22Rv1 (cell line): ENCODE measurements at regions not wholly inside any gene's neighbourhood (a gene's known extent, or its start where the extent isn't known, plus 50 kb on each side); places are given as distances from the start of the nearest gene placed in this dataset.

Experiments
- H3K27ac ChIP-seq: fragments of 450-650 bp; 2 replicates; pipeline ENCODE4 v1.5.1; 2017
- CTCF ChIP-seq: fragments of 450-650 bp; IDR thresholded peaks from 2 replicates; pipeline ENCODE4 v1.5.1; 2017; ENCODE audit warnings: mild to moderate bottlenecking
- ZFX ChIP-seq: fragments of 450-650 bp; IDR thresholded peaks from 2 replicates; pipeline ENCODE4 v1.6.1; 2017; ENCODE audit warnings: antibody characterized with exemption, borderline replicate concordance

DNA sequence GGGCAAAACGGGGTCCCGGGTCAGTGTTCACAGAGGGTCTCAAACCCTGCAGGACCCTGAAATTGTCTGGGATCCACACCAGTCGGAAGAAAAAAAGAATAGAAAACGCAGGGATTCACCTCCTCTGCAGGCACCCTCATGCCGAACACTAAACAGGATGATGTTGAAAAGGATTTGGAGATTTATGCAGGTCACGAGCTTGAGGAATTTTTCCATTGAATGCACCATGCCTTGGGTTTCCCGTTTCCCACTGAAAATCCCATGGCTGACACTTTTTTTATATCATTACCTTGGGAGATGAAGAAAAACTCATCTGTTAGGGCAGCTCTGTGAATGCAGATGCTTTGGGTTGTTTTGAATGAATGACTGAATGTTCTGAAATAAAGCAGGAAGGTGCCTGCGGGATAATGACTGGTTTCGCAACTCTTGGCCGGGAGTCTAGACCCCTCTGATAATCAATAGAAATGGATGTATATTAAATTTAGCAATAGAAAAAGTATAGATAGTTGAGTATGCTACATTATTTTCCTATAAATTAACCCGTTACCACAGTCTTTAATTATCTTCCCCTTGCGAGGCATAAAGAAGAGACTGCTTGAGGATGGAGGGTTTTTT is 147.5 kb upstream of the AFDN start:
- no peak overlapping the region for H3K27ac ChIP-seq
- TF ChIP-seq ZFX (no peak), CTCF (no peak)

DNA sequence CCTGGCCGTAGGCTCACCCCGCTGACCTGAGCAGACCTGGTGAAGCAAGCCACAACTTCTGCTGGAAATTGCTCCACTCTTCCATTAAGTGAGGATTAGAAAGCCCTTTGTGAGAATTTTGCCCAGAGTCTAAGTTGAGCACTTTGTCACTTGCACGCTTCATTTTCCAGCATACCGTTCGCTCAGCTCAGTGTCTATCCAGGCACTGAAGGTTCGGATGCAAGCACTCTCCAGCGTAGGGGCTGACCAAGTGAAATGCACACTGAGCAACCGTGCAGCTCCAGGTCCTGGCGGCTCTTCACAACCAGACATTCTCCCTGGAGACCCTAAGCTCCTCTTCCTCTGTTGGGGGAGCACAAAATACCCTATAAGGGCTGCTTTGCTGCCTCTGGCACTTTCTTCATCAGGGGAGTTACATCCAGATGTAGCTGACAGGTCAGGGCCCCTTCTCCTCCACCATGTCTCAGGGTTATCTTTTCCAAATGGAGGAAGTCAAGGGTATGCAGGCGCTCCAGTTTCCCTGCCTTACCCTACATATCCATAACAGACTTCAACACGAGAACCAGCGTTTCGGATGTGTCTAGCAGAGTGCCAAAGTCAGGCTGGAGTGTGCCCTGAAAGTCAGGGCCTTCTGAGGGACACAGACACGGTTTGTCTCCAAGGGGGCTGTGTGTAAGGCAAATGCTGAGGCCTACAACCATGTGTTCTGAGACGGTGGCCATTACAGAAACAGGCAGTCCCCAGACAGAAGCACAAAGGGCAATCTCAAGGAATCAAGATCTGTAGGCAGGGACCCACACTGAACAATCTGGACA is 146.7 kb upstream of the AFDN start:
- no peak for TF ChIP-seq ZFX
- no peak for TF ChIP-seq CTCF

GRCh38 chr6:167680605-167681149 is 146.0 kb upstream of the AFDN start:
- no peak for TF ChIP-seq ZFX
- TF ChIP-seq CTCF = no peak
- H3K27ac ChIP-seq = no peak overlapping the region

More for the DNA sequence above, 146.7 kb upstream of the AFDN start:
- H3K27ac ChIP-seq = no peak overlapping the region

DNA sequence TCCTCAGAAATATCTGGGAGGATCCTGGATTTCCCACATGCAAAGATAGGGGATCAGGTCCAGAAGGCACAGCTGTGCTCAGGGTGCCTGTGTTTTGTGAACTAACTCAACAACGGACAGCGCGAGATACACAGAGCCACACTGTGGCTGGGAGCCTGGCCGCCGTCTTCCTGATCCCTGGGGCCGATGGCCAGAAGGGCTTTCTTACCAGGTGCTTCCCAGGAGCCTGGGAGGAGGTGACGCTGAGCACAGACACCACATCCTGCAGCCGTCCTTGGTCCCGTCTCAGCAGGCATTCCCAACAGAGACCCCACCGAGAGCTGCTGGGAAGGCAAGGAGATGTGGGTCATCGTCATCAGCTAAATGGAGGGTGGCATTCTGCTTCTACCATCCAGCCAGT is 144.6 kb upstream of the AFDN start:
- H3K27ac ChIP-seq = no peak overlapping the region

DNA sequence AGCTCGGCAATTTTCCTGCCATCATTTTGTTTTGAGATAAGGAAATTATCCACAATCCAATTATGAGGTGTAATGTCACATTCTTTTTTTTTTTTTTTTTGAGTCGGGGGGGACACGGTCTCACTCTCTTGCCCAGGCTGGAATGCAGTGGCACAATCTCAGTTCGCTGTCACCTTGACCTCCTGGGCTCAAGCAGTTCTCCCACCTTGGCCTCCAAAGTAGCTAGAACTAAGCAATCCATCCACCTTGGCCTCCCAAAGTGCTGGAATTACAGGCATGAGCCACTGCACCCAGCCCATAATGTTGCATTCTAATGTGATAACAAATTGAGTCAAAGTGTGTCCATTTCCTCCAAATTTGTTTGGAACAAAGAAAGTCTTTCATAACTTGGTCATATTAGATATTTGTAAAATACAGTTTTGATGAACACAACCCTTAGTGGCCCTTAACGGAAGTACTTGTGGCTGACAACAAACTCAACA is 144.1 kb upstream of the AFDN start:
- H3K27ac ChIP-seq = 0 out of 2 replicates have a peak overlapping the region, but pooled peaks have one; percentile 12
- TF ChIP-seq ZFX = no peak
- TF ChIP-seq CTCF = no peak

More for the DNA sequence above, 144.6 kb upstream of the AFDN start:
- TF ChIP-seq ZFX (no peak), CTCF (no peak)

DNA sequence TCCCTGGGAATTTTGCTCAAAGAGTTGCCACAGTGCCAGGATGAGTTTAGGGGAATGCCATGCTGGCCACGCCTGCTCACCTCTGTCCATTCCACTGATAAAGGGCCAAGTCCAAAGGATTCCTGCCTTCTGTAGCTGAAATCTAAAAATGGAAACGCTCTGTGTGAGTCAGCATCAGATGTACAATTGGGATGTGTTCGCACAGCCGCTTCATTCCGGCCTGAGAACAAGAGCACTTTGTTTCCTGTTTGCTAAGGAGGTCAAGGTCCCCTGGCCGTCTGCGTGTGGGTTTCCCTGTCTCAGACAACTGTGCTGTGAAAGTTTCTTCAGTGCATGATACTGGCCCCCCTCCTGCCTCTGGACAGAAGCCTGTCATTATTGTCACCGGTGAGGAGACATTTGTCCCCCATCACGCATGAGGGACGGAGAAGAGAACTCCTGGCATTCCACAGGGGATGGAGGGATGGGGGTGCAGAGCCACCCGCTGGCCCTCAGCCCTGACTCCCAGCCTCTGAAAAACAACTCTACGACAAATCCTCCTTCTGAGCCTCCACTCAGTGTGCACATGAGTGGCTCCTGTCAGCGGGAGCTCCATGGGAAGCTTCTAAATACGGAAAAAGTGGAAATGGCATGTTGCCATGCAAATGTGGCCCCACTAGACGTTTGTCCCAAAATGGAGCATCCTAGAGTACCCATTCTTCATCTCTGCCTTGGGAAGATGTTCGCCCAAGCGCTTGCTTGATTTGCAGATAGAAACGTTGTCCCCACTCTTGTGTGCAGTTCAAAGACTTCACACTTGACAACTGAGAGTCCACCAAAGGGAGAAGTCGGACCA is 143.5 kb upstream of the AFDN start:
- 0 out of 2 replicates have a peak overlapping the region, but pooled peaks have one; percentile 12 for H3K27ac ChIP-seq
- no peak for TF ChIP-seq CTCF
- no peak for TF ChIP-seq ZFX
